NCI-H510A treated with DMSO at 0.1 percent for 48 hours (cell line): ENCODE measurements at regions not wholly inside any gene's neighbourhood (a gene's known extent, or its start where the extent isn't known, plus 50 kb on each side); places are given as distances from the start of the nearest gene placed in this dataset.

Experiments
- DNase-seq: peaks from one replicate; lab custom pipeline; 2025; lab: John Stamatoyannopoulos, UW

- DNase-seq: no peak
These were observed 413.8 kb downstream of the FBXO15 start for GRCh38 chr18:73733806-73734314.

GRCh38 chr18:73733376-73733775 is 414.3 kb downstream of the FBXO15 start:
- DNase-seq: no peak

- no peak for DNase-seq
These were observed 419.0 kb downstream of the FBXO15 start for GRCh38 chr18:73728657-73729056.

- DNase-seq: no peak
These were observed 422.7 kb downstream of the FBXO15 start for GRCh38 chr18:73724958-73725357.

- peak; percentile 60 for DNase-seq
These were observed 428.0 kb downstream of the FBXO15 start for GRCh38 chr18:73719611-73720010.

- no peak for DNase-seq
These were observed 430.1 kb downstream of the FBXO15 start for GRCh38 chr18:73717570-73717969.

- peak; percentile 82 for DNase-seq
These were observed 432.4 kb downstream of the FBXO15 start for GRCh38 chr18:73715210-73715670.

GRCh38 chr18:73714466-73714865 is 433.2 kb downstream of the FBXO15 start:
- no peak for DNase-seq

- DNase-seq: no peak
These were observed 436.4 kb downstream of the FBXO15 start for GRCh38 chr18:73711256-73711655.

- DNase-seq: no peak
These were observed 439.0 kb downstream of the FBXO15 start for GRCh38 chr18:73708591-73708990.

- no peak for DNase-seq
These were observed 440.6 kb downstream of the FBXO15 start for GRCh38 chr18:73707035-73707434.

- DNase-seq: no peak
These were observed 450.3 kb downstream of the FBXO15 start for GRCh38 chr18:73697353-73697752.

GRCh38 chr18:73696698-73697097 is 450.9 kb downstream of the FBXO15 start:
- DNase-seq: no peak

GRCh38 chr18:73696171-73696570 is 451.5 kb downstream of the FBXO15 start:
- DNase-seq: no peak

GRCh38 chr18:73693091-73693490 is 454.5 kb downstream of the FBXO15 start:
- DNase-seq: no peak

- DNase-seq: no peak
These were observed 456.0 kb downstream of the FBXO15 start for GRCh38 chr18:73691624-73692023.

GRCh38 chr18:73691118-73691517 is 456.5 kb downstream of the FBXO15 start:
- no peak for DNase-seq

GRCh38 chr18:73690222-73690621 is 457.4 kb downstream of the FBXO15 start:
- DNase-seq: no peak

- no peak for DNase-seq
These were observed 458.6 kb downstream of the FBXO15 start for GRCh38 chr18:73688851-73689711.

GRCh38 chr18:73688161-73688560 is 459.5 kb downstream of the FBXO15 start:
- no peak for DNase-seq

GRCh38 chr18:73684647-73685046 is 463.0 kb downstream of the FBXO15 start:
- no peak for DNase-seq

- no peak for DNase-seq
These were observed 464.0 kb downstream of the FBXO15 start for GRCh38 chr18:73683409-73684238.

- no peak for DNase-seq
These were observed 465.7 kb downstream of the FBXO15 start for GRCh38 chr18:73681912-73682311.
